GM21717 (cell line): ENCODE measurements at regions not wholly inside any gene's neighbourhood (a gene's known extent, or its start where the extent isn't known, plus 50 kb on each side); places are given as distances from the start of the nearest gene placed in this dataset.
"Not testable (repeated sequence)": the region's sequence is repeated elsewhere in the genome, so short reads cannot be mapped to it uniquely, and the experiment has no call there.

ENCODE experiments used
- ATAC-seq: cut with Tn5 transposase; IDR thresholded peaks from one replicate; pipeline ENCODE4 v1.9.1; 2021; ENCODE audit warnings: mild to moderate bottlenecking, moderate library complexity; ENCODE audit not compliant: unreplicated experiment

- no peak for ATAC-seq
These were observed 119.7 kb downstream of the MACROH2A1 start for GRCh38 chr5:135279328-135279727.

- no peak for ATAC-seq
These were observed 122.9 kb downstream of the MACROH2A1 start for GRCh38 chr5:135276151-135276550.

- no peak for ATAC-seq
These were observed 125.8 kb downstream of the MACROH2A1 start for GRCh38 chr5:135273212-135273611.

GRCh38 chr5:135272311-135272805, 126.7 kb downstream of the MACROH2A1 start:
- ATAC-seq, result no peak

- no peak for ATAC-seq
These were observed 127.3 kb downstream of the MACROH2A1 start for GRCh38 chr5:135271533-135272310.

- ATAC-seq, result no peak
These were observed 129.1 kb downstream of the MACROH2A1 start for GRCh38 chr5:135269931-135270421.

- ATAC-seq, result no peak
These were observed 129.8 kb downstream of the MACROH2A1 start for GRCh38 chr5:135269199-135269598.

GRCh38 chr5:135266975-135267374, 132.1 kb downstream of the MACROH2A1 start:
- no peak for ATAC-seq

- ATAC-seq, result no peak
These were observed 132.8 kb downstream of the MACROH2A1 start for GRCh38 chr5:135266303-135266635.

GRCh38 chr5:135265497-135266302, 133.3 kb downstream of the MACROH2A1 start:
- ATAC-seq, result no peak

GRCh38 chr5:135264451-135265440, 134.3 kb downstream of the MACROH2A1 start:
- no peak for ATAC-seq

GRCh38 chr5:135263022-135263668, 135.9 kb downstream of the MACROH2A1 start:
- ATAC-seq, result no peak

GRCh38 chr5:135262364-135262763, 136.7 kb downstream of the MACROH2A1 start:
- no peak for ATAC-seq

- ATAC-seq, result not testable (repeated sequence)
These were observed 138.9 kb downstream of the MACROH2A1 start for GRCh38 chr5:135260108-135260507.

GRCh38 chr5:135255461-135256178, 143.4 kb downstream of the MACROH2A1 start:
- ATAC-seq, result no peak

- ATAC-seq, result no peak
These were observed 144.8 kb downstream of the MACROH2A1 start for GRCh38 chr5:135254183-135254582.

- ATAC-seq, result no peak
These were observed 145.3 kb downstream of the MACROH2A1 start for GRCh38 chr5:135253601-135254178.

GRCh38 chr5:135251093-135251492, 147.9 kb downstream of the MACROH2A1 start:
- no peak for ATAC-seq

- ATAC-seq, result no peak
These were observed 148.4 kb downstream of the MACROH2A1 start for GRCh38 chr5:135250671-135251070.
